ENCODE measurements at regions not wholly inside any gene's neighbourhood (a gene's known extent, or its start where the extent isn't known, plus 50 kb on each side); places are given as distances from the start of the nearest gene placed in this dataset.

GRCh38 chr2:75256485-75256884 is 57.2 kb upstream of the TACR1 start:
- Histone ChIP-seq H3K9me3 (ENCODE audit: insufficient read depth, low read depth) (peaks cover 11% of the 10 kb centered on the region), H3K4me1 (replicated peaks; ENCODE audit: insufficient read depth) (no peaks in the 10 kb centered on the region), H3K4me2 (no peak overlapping the region), H3K4me3 (no peak overlapping the region), H3K79me2 (ENCODE audit: low read depth) (no peaks in the 10 kb centered on the region), H3K27me3 (ENCODE audit: insufficient read depth, low read depth) (no peaks in the 10 kb centered on the region), H3K36me3 (ENCODE audit: low read depth) (no peaks in the 10 kb centered on the region), H3K9me2 (ENCODE audit: insufficient read depth) (no peaks in the 10 kb centered on the region), H2AFZ (no peak overlapping the region), H3F3A (ENCODE audit: insufficient read depth, low read depth) (no peaks in the 10 kb centered on the region; the same call in 1 of the 2 replicates), H4K20me1 (ENCODE audit: insufficient read depth) (no peaks in the 10 kb centered on the region), H3K27ac (no peak overlapping the region)
- ChIA-PET POLR2A (ENCODE audit: unreplicated experiment) (no interaction called here), CTCF (no interaction called here)
- TF ChIP-seq EZH2 (IDR thresholded peaks at IDR 0.05; ENCODE audit: low read depth) (no peak), CTCF (conservative IDR thresholded peaks at IDR 0.05) (no peak)
- DNase-seq, result no peak
- BruUV-seq (replicated peaks), result no TSS peak
- intact Hi-C loops (cut with micrococcal nuclease; ENCODE audit: unreplicated experiment), result no loop called here

DNA sequence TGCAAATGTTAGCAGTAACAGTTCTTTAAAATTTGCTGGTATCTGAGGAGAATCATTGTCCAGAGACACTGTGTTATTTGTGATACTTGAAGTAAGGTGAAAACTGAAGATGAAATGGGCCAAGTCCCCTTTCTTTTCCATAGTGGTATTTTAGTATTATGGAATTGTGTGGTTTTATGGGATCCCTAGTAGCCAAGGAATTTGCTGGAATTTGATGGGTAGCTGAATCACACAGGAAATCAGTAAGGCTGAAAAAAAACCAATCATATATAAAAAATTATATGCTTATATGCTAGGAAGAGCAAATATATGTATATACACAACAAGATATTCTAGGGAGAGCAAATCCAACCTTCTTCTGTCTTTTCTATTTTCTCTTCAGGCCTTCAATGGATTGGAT is 54.2 kb upstream of the TACR1 start:
- H3K27me3 ChIP-seq (ENCODE audit: insufficient read depth, low read depth), result no peaks in the 10 kb centered on the region
- no peaks in the 10 kb centered on the region for H3K79me2 ChIP-seq (ENCODE audit: low read depth)
- DNase-seq, result no peak
- TF ChIP-seq CTCF (conservative IDR thresholded peaks at IDR 0.05) (no peak), EZH2 (IDR thresholded peaks at IDR 0.05; ENCODE audit: low read depth) (no peak)
- ChIA-PET POLR2A (ENCODE audit: unreplicated experiment) (no interaction called here), CTCF (no interaction called here)
- no peaks in the 10 kb centered on the region for H3K9me2 ChIP-seq (ENCODE audit: insufficient read depth)
- no peak overlapping the region for H2AFZ ChIP-seq
- H4K20me1 ChIP-seq (ENCODE audit: insufficient read depth), result no peaks in the 10 kb centered on the region
- intact Hi-C loops (cut with micrococcal nuclease; ENCODE audit: unreplicated experiment), result no loop called here
- H3K36me3 ChIP-seq (ENCODE audit: low read depth), result peaks cover 4% of the 10 kb centered on the region; the same call in 1 of the 2 replicates
- no peak overlapping the region for H3K4me3 ChIP-seq
- H3K9me3 ChIP-seq (ENCODE audit: insufficient read depth, low read depth), result peaks cover 18% of the 10 kb centered on the region
- no peaks in the 10 kb centered on the region for H3F3A ChIP-seq (ENCODE audit: insufficient read depth, low read depth)
- H3K4me1 ChIP-seq (replicated peaks; ENCODE audit: insufficient read depth), result no peaks in the 10 kb centered on the region
- no TSS peak for BruUV-seq (replicated peaks)
- H3K27ac ChIP-seq, result no peak overlapping the region
- no peak overlapping the region for H3K4me2 ChIP-seq

DNA sequence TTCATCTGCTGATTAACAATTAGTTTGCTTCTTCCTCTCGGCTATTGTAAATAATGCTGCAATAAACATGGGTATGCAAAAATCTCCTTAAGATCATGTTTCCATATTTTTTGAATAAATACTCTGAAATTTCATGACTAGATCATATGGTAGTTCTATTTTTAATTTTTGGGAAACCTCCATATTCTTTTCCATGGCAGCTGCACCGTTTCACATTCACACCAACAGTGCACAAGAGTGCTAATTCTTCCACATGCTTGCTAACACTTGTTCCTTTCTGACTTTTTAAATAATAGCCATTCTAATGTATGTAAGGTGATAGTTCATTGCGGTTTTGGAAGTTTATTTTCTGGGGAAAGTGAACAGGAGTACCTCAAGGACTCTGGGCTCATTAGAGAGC is 52.6 kb upstream of the TACR1 start:
- no peak for TF ChIP-seq EZH2 (IDR thresholded peaks at IDR 0.05; ENCODE audit: low read depth)
- no peak for TF ChIP-seq CTCF (conservative IDR thresholded peaks at IDR 0.05)
- intact Hi-C loops (cut with micrococcal nuclease; ENCODE audit: unreplicated experiment), result loop anchor here (1.0 kb wide), 1 partner anchor 44 kb away; no protein-coding TSS in a partner anchor
- DNase-seq, result no peak
- Histone ChIP-seq H3K9me2 (ENCODE audit: insufficient read depth) (no peaks in the 10 kb centered on the region), H3K27ac (no peak overlapping the region), H4K20me1 (ENCODE audit: insufficient read depth) (no peaks in the 10 kb centered on the region), H3K4me3 (no peak overlapping the region), H2AFZ (no peak overlapping the region), H3F3A (ENCODE audit: insufficient read depth, low read depth) (no peaks in the 10 kb centered on the region; the same call in 1 of the 2 replicates), H3K9me3 (ENCODE audit: insufficient read depth, low read depth) (peaks cover 14% of the 10 kb centered on the region), H3K27me3 (ENCODE audit: insufficient read depth, low read depth) (no peaks in the 10 kb centered on the region), H3K36me3 (ENCODE audit: low read depth) (peaks cover 4% of the 10 kb centered on the region; the same call in 1 of the 2 replicates), H3K79me2 (ENCODE audit: low read depth) (no peaks in the 10 kb centered on the region), H3K4me1 (replicated peaks; ENCODE audit: insufficient read depth) (no peaks in the 10 kb centered on the region), H3K4me2 (no peak overlapping the region)
- BruUV-seq (replicated peaks), result no TSS peak
- CTCF ChIA-PET, result no interaction called here
- POLR2A ChIA-PET (ENCODE audit: unreplicated experiment), result no interaction called here

Data from PC-9 (cell line).